HL-60/S4 treated with retinoic acid at 250 ng/mL for 4 days and 3 days (cell line): ENCODE measurements at regions not wholly inside any gene's neighbourhood (a gene's known extent, or its start where the extent isn't known, plus 50 kb on each side); places are given as distances from the start of the nearest gene placed in this dataset.

Experiments
- in situ Hi-C: fragments of 300-500 bp; cut with MboI; formaldehyde crosslinking; loops from 2 replicates; pipeline ENCODE4 v1.7.0; 2022; ENCODE audit warnings: low sequenced_read_pairs

- in situ Hi-C loops, result no loop called here
Observed at GRCh38 chr6:108734271-108734922, 113.8 kb upstream of the ARMC2 start.

GRCh38 chr6:108735310-108736001 lies 112.8 kb upstream of the ARMC2 start:
- in situ Hi-C loops, result no loop called here

GRCh38 chr6:108736002-108736361 lies 112.2 kb upstream of the ARMC2 start:
- in situ Hi-C loops, result no loop called here

GRCh38 chr6:108736832-108737231 lies 111.4 kb upstream of the ARMC2 start:
- in situ Hi-C loops, result no loop called here

- in situ Hi-C loops, result no loop called here
Observed at GRCh38 chr6:108737594-108738546, 110.4 kb upstream of the ARMC2 start.

GRCh38 chr6:108738684-108739416 lies 109.4 kb upstream of the ARMC2 start:
- in situ Hi-C loops, result no loop called here

GRCh38 chr6:108739496-108740330 lies 108.5 kb upstream of the ARMC2 start:
- in situ Hi-C loops, result no loop called here

- in situ Hi-C loops, result no loop called here
Observed at GRCh38 chr6:108741331-108741989, 106.8 kb upstream of the ARMC2 start.

GRCh38 chr6:108742041-108742440 lies 106.2 kb upstream of the ARMC2 start:
- in situ Hi-C loops, result no loop called here

GRCh38 chr6:108744244-108744972 lies 103.8 kb upstream of the ARMC2 start:
- in situ Hi-C loops, result no loop called here

GRCh38 chr6:108744996-108745395 lies 103.2 kb upstream of the ARMC2 start:
- in situ Hi-C loops, result no loop called here

GRCh38 chr6:108745664-108746336 lies 102.4 kb upstream of the ARMC2 start:
- in situ Hi-C loops, result no loop called here

- in situ Hi-C loops, result no loop called here
Observed at GRCh38 chr6:108746366-108746765, 101.9 kb upstream of the ARMC2 start.

- in situ Hi-C loops, result no loop called here
Observed at GRCh38 chr6:108746836-108747575, 101.2 kb upstream of the ARMC2 start.

- in situ Hi-C loops, result no loop called here
Observed at GRCh38 chr6:108748055-108748454, 100.2 kb upstream of the ARMC2 start.

GRCh38 chr6:108748959-108749358 lies 99.3 kb upstream of the ARMC2 start:
- in situ Hi-C loops, result no loop called here

- in situ Hi-C loops, result no loop called here
Observed at GRCh38 chr6:108750801-108751200, 97.4 kb upstream of the ARMC2 start.

- in situ Hi-C loops, result no loop called here
Observed at GRCh38 chr6:108751282-108751681, 96.9 kb upstream of the ARMC2 start.
